Esophagus (tissue), 2 donors: ENCODE measurements at regions not wholly inside any gene's neighbourhood (a gene's known extent, or its start where the extent isn't known, plus 50 kb on each side); places are given as distances from the start of the nearest gene placed in this dataset.

Experiments
- H3K27ac ChIP-seq, 2 donors: one replicate each; pipeline ENCODE4 v1.5.1; 2013; ENCODE audit warnings: low read depth in 2 of 2, mild to moderate bottlenecking in 2 of 2, inconsistent platforms in 1 of 2, low read length in 1 of 2, moderate library complexity in 1 of 2
- H3K27me3 ChIP-seq, 2 donors: one replicate each; pipeline ENCODE4 v1.6.1; 2013; ENCODE audit warnings: low read length in 2 of 2, control low read depth in 1 of 2, mild to moderate bottlenecking in 1 of 2; ENCODE audit not compliant: insufficient read depth in 2 of 2, control insufficient read depth in 1 of 2
- H3K36me3 ChIP-seq, 2 donors: one replicate each; pipeline ENCODE4 v1.6.1; 2013; ENCODE audit warnings: low read length in 1 of 2; ENCODE audit not compliant: control insufficient read depth in 2 of 2, insufficient read depth in 2 of 2
- H3K4me1 ChIP-seq, 2 donors: one replicate each; pipeline ENCODE4 v1.6.1; 2013; ENCODE audit warnings: low read length in 1 of 2; ENCODE audit not compliant: control insufficient read depth in 2 of 2, insufficient read depth in 2 of 2
- H3K4me3 ChIP-seq, 2 donors: one replicate each; pipeline ENCODE4 v1.5.1; 2013; ENCODE audit warnings: low read length in 2 of 2, mild to moderate bottlenecking in 2 of 2, low read depth in 1 of 2, moderate library complexity in 1 of 2
- H3K9me3 ChIP-seq, 2 donors: one replicate each; pipeline ENCODE4 v1.6.1; 2013; ENCODE audit warnings: mild to moderate bottlenecking in 2 of 2, low read depth in 1 of 2, low read length in 1 of 2, moderate library complexity in 1 of 2; ENCODE audit not compliant: control insufficient read depth in 2 of 2, insufficient read depth in 1 of 2
- WGBS, 2 donors: extraction: QIAGEN DNeasy Blood & Tissue Kit; methylation state at CpG; one replicate each; pipeline ENCODE4 v1.1.7; 2013; 5-methylcytosine and 5-hydroxymethylcytosine counted together
- donor health status: healthy with polysubstance abuse.
- donor health status: Bipolar disorder and iron deficiency.

DNA sequence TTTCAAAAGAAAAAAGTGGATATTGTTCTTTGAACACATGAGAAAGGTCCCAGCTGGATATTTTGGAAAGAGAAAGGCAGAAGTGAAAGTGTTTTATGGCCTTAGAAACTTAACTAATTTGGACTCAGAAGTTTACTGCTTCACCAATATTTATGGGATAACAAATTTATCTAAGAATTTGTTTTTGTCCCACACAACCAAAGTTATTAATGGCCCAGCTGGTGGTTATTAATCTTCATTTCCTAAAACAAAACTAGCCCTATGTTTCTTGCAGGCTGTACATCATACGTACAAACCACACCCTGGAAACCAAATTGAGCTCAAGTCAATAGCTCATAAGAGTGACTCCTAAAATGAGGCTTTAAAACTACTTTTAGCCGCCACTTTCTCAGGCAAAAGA lies 372.9 kb upstream of the LMCD1 start:
- no peaks in the 10 kb centered on the region for H3K36me3 ChIP-seq
- no peak overlapping the region for H3K27ac ChIP-seq
- H3K9me3 ChIP-seq = peaks cover 0 to 3% of the 10 kb centered on the region in 2 donors
- H3K27me3 ChIP-seq = no peaks in the 10 kb centered on the region
- WGBS, 2 donors = 33 to 39% methylated on average over 2 of the region's 2 CpGs
- H3K4me3 ChIP-seq = no peak overlapping the region
- no peaks in the 10 kb centered on the region for H3K4me1 ChIP-seq

DNA sequence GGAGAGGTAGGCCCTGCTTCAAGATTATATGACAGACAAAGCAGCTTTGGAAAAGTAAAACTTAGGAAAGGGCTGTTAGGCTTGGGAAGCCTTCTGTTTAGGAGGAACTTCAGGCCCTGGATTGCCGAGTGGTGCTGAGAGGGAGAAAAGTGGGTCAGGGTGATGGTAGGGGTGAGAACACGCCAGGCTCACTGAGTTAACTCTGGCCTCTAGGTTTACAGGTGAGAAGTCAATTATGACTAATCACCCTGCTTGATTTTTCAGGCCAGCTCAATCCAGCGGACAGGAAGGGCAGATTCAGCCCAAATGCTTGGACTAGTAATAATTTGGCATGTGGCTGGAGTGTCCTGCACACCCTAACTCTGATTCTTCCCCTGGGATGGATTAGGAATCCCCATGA lies 365.1 kb upstream of the LMCD1 start:
- H3K27ac ChIP-seq = no peak overlapping the region
- H3K27me3 ChIP-seq = no peaks in the 10 kb centered on the region
- H3K4me3 ChIP-seq = no peak overlapping the region
- no peaks in the 10 kb centered on the region for H3K36me3 ChIP-seq
- peaks cover 2% of the 10 kb centered on the region in 2 donors for H3K9me3 ChIP-seq
- WGBS, 2 donors = 47 to 62% methylated on average over 3 of the region's 3 CpGs
- H3K4me1 ChIP-seq = no peaks in the 10 kb centered on the region

DNA sequence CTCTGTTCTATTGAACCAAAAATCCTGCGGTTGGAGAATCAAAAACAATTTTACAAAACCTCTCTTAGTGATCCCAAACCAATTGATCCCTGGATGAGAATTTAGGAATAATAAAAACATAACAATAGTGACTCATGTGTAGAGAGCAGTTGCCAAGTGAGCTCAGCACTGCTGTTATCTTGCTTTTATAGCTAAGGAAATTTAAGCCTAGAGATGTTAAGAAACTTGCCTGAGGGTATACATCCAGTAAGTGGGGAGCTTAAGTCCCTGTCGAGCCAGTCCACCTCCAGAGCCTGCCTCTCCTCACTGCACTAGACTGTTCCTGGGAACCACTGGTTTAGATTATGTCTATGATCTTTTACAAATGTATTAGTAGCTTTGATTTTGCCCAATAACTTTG lies 358.4 kb upstream of the LMCD1 start:
- Histone ChIP-seq H3K4me3 (no peak overlapping the region), H3K27me3 (no peaks in the 10 kb centered on the region), H3K36me3 (no peaks in the 10 kb centered on the region), H3K4me1 (no peaks in the 10 kb centered on the region), H3K27ac (no peak overlapping the region), H3K9me3 (peaks cover 0 to 2% of the 10 kb centered on the region in 2 donors)
- 29 to 55% methylated on average over 2 of the region's 2 CpGs for WGBS, 2 donors

DNA sequence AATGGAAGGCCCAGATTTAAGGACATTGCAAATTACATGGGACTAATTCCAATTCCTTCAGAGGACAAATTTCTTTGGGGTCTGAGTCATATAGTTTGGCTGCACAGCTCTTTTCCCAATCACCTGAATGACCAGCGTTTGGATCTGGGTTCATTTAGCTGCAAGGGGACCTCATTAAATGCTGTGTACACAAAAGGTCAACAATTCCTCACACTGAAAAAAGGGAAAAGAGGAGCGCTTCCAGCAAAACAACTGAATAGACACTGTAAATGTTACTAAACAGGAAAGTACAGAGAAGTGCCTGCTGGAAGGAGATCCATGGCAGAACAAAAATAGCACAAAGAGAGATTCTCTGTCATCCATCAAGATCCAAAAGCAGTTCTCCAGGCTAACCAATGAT lies 356.0 kb upstream of the LMCD1 start:
- WGBS, 2 donors = 41 to 65% methylated on average over 2 of the region's 2 CpGs
- no peaks in the 10 kb centered on the region for H3K4me1 ChIP-seq
- no peaks in the 10 kb centered on the region for H3K27me3 ChIP-seq
- H3K9me3 ChIP-seq = peaks cover 0 to 2% of the 10 kb centered on the region in 2 donors
- no peak overlapping the region for H3K27ac ChIP-seq
- no peak overlapping the region for H3K4me3 ChIP-seq
- H3K36me3 ChIP-seq = no peaks in the 10 kb centered on the region

DNA sequence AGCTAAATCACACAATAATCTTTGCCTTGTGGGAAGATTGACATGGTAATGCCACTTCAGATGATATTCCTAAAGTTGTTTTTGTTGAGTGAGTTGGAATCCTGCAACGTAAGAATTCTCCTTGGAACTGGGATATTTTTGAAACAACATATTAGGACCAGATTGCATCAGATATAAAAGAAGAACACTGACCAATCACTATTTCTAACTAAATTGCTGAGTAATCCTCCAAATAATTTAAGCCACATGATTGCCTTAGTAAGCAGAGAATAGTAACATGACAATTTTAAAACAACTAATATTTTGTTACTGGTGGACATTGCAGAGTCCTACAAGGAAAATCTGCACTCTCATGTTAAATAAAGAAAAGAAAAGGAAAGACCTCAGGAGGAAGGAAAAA lies 353.9 kb upstream of the LMCD1 start:
- no peaks in the 10 kb centered on the region for H3K9me3 ChIP-seq
- no peaks in the 10 kb centered on the region for H3K4me1 ChIP-seq
- no peaks in the 10 kb centered on the region for H3K27me3 ChIP-seq
- H3K4me3 ChIP-seq = no peak overlapping the region
- H3K27ac ChIP-seq = no peak overlapping the region
- WGBS, 2 donors = 53 to 61% methylated on average over 1 of the region's 1 CpG
- H3K36me3 ChIP-seq = no peaks in the 10 kb centered on the region

DNA sequence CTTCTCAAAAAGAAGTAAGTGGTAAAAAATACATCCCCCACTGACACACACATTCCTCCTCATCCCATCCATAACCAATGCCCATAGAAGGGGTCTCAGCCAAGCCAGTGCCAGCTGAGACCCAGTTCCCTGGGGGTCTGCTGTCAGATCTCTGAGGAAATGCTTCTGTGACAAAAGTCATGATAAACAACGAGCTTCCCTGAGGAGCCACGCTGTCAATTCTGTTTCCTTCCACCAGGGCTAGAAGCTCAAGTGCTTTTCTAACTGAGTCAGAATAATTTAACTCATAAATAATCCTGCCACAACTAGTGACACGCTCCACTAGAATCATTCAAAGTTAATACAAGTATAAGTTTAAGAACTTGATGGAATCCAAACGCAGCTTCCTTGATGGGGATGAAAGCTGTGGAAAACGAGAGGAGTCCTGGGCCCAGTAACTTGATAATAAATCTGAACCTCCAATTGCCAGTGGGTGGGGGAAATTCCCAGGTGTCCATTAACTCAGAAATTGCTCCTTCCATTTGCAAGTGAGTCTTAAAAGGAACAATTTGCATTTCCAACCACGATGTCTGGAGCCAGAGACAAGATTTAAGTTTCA lies 348.7 kb upstream of the LMCD1 start:
- Histone ChIP-seq H3K9me3 (no peaks in the 10 kb centered on the region), H3K27me3 (no peaks in the 10 kb centered on the region), H3K4me3 (no peak overlapping the region), H3K27ac (no peak overlapping the region), H3K4me1 (peaks cover 0 to 3% of the 10 kb centered on the region in 2 donors), H3K36me3 (no peaks in the 10 kb centered on the region)
- WGBS, 2 donors = 47 to 54% methylated on average over 6 of the region's 6 CpGs

DNA sequence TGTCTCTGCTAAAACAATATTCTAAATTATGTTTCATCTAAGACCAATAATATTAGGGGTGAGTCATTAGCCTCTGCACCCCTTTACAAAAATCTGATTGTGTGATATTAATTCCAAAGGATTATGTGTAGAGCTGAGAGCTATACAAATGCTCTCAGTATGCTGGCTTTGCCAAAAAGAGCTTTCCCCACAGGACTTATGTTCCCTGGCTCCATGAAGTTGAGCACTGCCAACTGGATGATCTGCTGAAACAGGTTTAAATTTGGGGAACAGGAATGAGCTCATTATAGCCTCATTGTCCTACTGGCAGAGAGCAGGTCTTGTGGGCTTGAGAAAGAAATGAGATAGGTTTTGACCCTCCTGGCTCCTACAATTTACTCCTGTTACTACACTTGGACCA lies 347.8 kb upstream of the LMCD1 start:
- Histone ChIP-seq H3K27ac (peak overlapping the region in 1 of 2 donors; percentile 74), H3K27me3 (no peaks in the 10 kb centered on the region), H3K36me3 (no peaks in the 10 kb centered on the region), H3K9me3 (no peaks in the 10 kb centered on the region), H3K4me3 (no peak overlapping the region), H3K4me1 (peaks cover 0 to 3% of the 10 kb centered on the region in 2 donors)

DNA sequence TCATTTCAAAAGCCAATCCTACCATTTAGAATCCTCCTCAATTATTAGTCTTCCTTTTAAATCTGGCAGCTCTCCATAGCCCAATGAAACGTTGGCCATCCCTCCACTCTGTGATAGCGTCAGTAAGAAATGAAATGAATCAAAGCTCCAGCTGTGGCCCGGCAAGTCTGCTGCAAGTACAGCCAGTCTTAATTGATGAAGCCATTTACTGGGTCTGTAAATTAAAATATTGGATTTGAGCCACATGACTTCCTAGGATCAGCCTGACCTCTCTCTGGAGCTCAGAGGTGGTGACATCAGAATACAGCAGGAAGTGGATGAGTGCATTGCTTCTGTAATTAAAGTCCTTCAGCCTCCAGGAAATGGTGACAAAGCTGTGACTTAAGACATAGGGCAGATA lies 347.0 kb upstream of the LMCD1 start:
- H3K9me3 ChIP-seq = no peaks in the 10 kb centered on the region
- no peaks in the 10 kb centered on the region for H3K36me3 ChIP-seq
- H3K4me3 ChIP-seq = no peak overlapping the region
- no peaks in the 10 kb centered on the region for H3K27me3 ChIP-seq
- no peak overlapping the region for H3K27ac ChIP-seq
- peaks cover 0 to 3% of the 10 kb centered on the region in 2 donors for H3K4me1 ChIP-seq
- WGBS, 2 donors = 38 to 47% methylated on average over 3 of the region's 3 CpGs

DNA sequence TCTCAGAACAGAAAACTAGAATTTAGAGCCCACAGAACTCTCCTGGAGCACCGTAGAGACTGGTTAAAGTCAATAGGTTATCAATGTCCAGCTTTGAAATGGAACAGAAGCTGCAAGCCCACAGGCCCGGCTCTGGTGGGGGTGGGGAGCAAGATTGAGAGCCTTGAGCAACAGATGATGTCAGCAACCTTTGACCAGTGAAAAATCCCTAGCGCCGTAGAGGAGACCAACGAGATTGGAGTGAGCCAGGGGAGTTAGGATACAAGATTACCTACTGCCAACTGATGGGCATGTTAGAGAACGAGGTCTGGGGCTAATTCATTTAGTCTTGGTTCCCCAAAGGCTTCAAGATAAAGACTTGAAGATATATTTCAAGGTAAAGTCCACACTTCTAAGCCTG lies 345.5 kb upstream of the LMCD1 start:
- Histone ChIP-seq H3K4me1 (peaks cover 0 to 3% of the 10 kb centered on the region in 2 donors), H3K36me3 (no peaks in the 10 kb centered on the region), H3K27me3 (no peaks in the 10 kb centered on the region), H3K4me3 (no peak overlapping the region), H3K27ac (no peak overlapping the region), H3K9me3 (no peaks in the 10 kb centered on the region)
- WGBS, 2 donors = 72 to 74% methylated on average over 6 of the region's 6 CpGs

DNA sequence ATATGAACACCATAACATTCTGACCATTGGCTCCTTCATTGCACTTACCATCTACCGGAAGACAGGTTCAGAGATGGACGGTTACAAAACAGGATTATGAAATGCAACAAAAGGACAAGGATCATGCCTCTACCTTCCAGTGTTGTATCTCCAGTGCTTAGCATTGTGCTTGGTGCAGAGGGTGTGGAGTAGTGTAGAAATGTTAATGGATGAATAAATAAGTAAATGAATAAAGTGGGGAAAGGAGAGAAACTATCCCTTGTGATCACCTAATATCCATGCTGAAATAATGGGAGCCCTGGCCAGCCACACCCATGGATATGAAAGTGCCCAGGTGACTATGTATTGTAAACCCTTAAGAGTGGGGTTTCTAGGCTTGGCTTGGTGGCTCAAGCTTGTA lies 344.8 kb upstream of the LMCD1 start:
- no peaks in the 10 kb centered on the region for H3K9me3 ChIP-seq
- no peaks in the 10 kb centered on the region for H3K36me3 ChIP-seq
- H3K4me3 ChIP-seq = no peak overlapping the region
- no peaks in the 10 kb centered on the region for H3K27me3 ChIP-seq
- H3K27ac ChIP-seq = no peak overlapping the region
- H3K4me1 ChIP-seq = peaks cover 0 to 3% of the 10 kb centered on the region in 2 donors
- WGBS, 2 donors = 93 to 98% methylated on average over 2 of the region's 2 CpGs
